ENCODE measurements at regions not wholly inside any gene's neighbourhood (a gene's known extent, or its start where the extent isn't known, plus 50 kb on each side); places are given as distances from the start of the nearest gene placed in this dataset.

- Histone ChIP-seq H3K27ac (ENCODE audit: low read depth, low read length, severe bottlenecking) (no peak overlapping the region), H3K4me1 (ENCODE audit: control insufficient read depth, insufficient read depth, low read length, poor library complexity, severe bottlenecking) (no peaks in the 10 kb centered on the region), H3K36me3 (ENCODE audit: control insufficient read depth, insufficient read depth, low read length) (no peaks in the 10 kb centered on the region), H3K9me3 (ENCODE audit: control insufficient read depth, low read length) (no peaks in the 10 kb centered on the region), H3K4me3 (ENCODE audit: extremely low read depth, insufficient read depth, low read length, poor library complexity, severe bottlenecking) (no peak overlapping the region)
- WGBS, 2 experiments (ENCODE audit: insufficient coverage in 2 of 2): 74 to 82% methylated on average over 3 to 4 of the region's 4 CpGs
Observed at GRCh38 chr2:18932853-18933252, 343.5 kb upstream of the NT5C1B start.

GRCh38 chr2:18930971-18931370 lies 341.6 kb upstream of the NT5C1B start:
- no peak overlapping the region for H3K27ac ChIP-seq (ENCODE audit: low read depth, low read length, severe bottlenecking)
- H3K36me3 ChIP-seq (ENCODE audit: control insufficient read depth, insufficient read depth, low read length): no peaks in the 10 kb centered on the region
- peaks cover 2% of the 10 kb centered on the region for H3K4me1 ChIP-seq (ENCODE audit: control insufficient read depth, insufficient read depth, low read length, poor library complexity, severe bottlenecking)
- WGBS, 2 experiments (ENCODE audit: insufficient coverage in 2 of 2): 82 to 100% methylated on average over 3 to 4 of the region's 6 CpGs
- no peaks in the 10 kb centered on the region for H3K9me3 ChIP-seq (ENCODE audit: control insufficient read depth, low read length)
- no peak overlapping the region for H3K4me3 ChIP-seq (ENCODE audit: extremely low read depth, insufficient read depth, low read length, poor library complexity, severe bottlenecking)

GRCh38 chr2:18927525-18928232 lies 338.3 kb upstream of the NT5C1B start:
- no peaks in the 10 kb centered on the region for H3K9me3 ChIP-seq (ENCODE audit: control insufficient read depth, low read length)
- H3K4me1 ChIP-seq (ENCODE audit: control insufficient read depth, insufficient read depth, low read length, poor library complexity, severe bottlenecking): peaks cover 6% of the 10 kb centered on the region
- no peak overlapping the region for H3K4me3 ChIP-seq (ENCODE audit: extremely low read depth, insufficient read depth, low read length, poor library complexity, severe bottlenecking)
- no peaks in the 10 kb centered on the region for H3K36me3 ChIP-seq (ENCODE audit: control insufficient read depth, insufficient read depth, low read length)
- 88 to 90% methylated on average over 1 to 2 of the region's 3 CpGs for WGBS, 2 experiments (ENCODE audit: insufficient coverage in 2 of 2)
- H3K27ac ChIP-seq (ENCODE audit: low read depth, low read length, severe bottlenecking): no peak overlapping the region

- WGBS, 2 experiments (ENCODE audit: insufficient coverage in 2 of 2): 86 to 94% methylated on average over 3 to 9 of the region's 9 CpGs
Observed at GRCh38 chr2:18926631-18927524, 337.5 kb upstream of the NT5C1B start.

GRCh38 chr2:18925296-18925695 lies 335.9 kb upstream of the NT5C1B start:
- peaks cover 6% of the 10 kb centered on the region for H3K4me1 ChIP-seq (ENCODE audit: control insufficient read depth, insufficient read depth, low read length, poor library complexity, severe bottlenecking)
- no peak overlapping the region for H3K4me3 ChIP-seq (ENCODE audit: extremely low read depth, insufficient read depth, low read length, poor library complexity, severe bottlenecking)
- no peak overlapping the region for H3K27ac ChIP-seq (ENCODE audit: low read depth, low read length, severe bottlenecking)
- no CpG with 5 or more reads among the region's 2 CpGs for WGBS, 2 experiments (ENCODE audit: insufficient coverage in 2 of 2)
- H3K36me3 ChIP-seq (ENCODE audit: control insufficient read depth, insufficient read depth, low read length): no peaks in the 10 kb centered on the region
- H3K9me3 ChIP-seq (ENCODE audit: control insufficient read depth, low read length): no peaks in the 10 kb centered on the region

More at GRCh38 chr2:18926631-18927524, 337.5 kb upstream of the NT5C1B start:
- Histone ChIP-seq H3K4me1 (ENCODE audit: control insufficient read depth, insufficient read depth, low read length, poor library complexity, severe bottlenecking) (peaks cover 6% of the 10 kb centered on the region), H3K9me3 (ENCODE audit: control insufficient read depth, low read length) (no peaks in the 10 kb centered on the region), H3K4me3 (ENCODE audit: extremely low read depth, insufficient read depth, low read length, poor library complexity, severe bottlenecking) (no peak overlapping the region), H3K36me3 (ENCODE audit: control insufficient read depth, insufficient read depth, low read length) (no peaks in the 10 kb centered on the region), H3K27ac (ENCODE audit: low read depth, low read length, severe bottlenecking) (no peak overlapping the region)

GRCh38 chr2:18924886-18925285 lies 335.5 kb upstream of the NT5C1B start:
- H3K4me1 ChIP-seq (ENCODE audit: control insufficient read depth, insufficient read depth, low read length, poor library complexity, severe bottlenecking): peaks cover 6% of the 10 kb centered on the region
- H3K36me3 ChIP-seq (ENCODE audit: control insufficient read depth, insufficient read depth, low read length): no peaks in the 10 kb centered on the region
- H3K27ac ChIP-seq (ENCODE audit: low read depth, low read length, severe bottlenecking): no peak overlapping the region
- no peaks in the 10 kb centered on the region for H3K9me3 ChIP-seq (ENCODE audit: control insufficient read depth, low read length)
- no peak overlapping the region for H3K4me3 ChIP-seq (ENCODE audit: extremely low read depth, insufficient read depth, low read length, poor library complexity, severe bottlenecking)
- no CpG with 5 or more reads among the region's 1 CpG for WGBS, 2 experiments (ENCODE audit: insufficient coverage in 2 of 2)

- Histone ChIP-seq H3K9me3 (ENCODE audit: control insufficient read depth, low read length) (no peaks in the 10 kb centered on the region), H3K36me3 (ENCODE audit: control insufficient read depth, insufficient read depth, low read length) (no peaks in the 10 kb centered on the region), H3K4me1 (ENCODE audit: control insufficient read depth, insufficient read depth, low read length, poor library complexity, severe bottlenecking) (peaks cover 6% of the 10 kb centered on the region), H3K4me3 (ENCODE audit: extremely low read depth, insufficient read depth, low read length, poor library complexity, severe bottlenecking) (no peak overlapping the region), H3K27ac (ENCODE audit: low read depth, low read length, severe bottlenecking) (no peak overlapping the region)
- WGBS, 2 experiments (ENCODE audit: insufficient coverage in 2 of 2): 63 to 100% methylated on average over 1 of the region's 4 CpGs
Observed at GRCh38 chr2:18924386-18924785, 335.0 kb upstream of the NT5C1B start.

GRCh38 chr2:18922276-18922675 lies 332.9 kb upstream of the NT5C1B start:
- Histone ChIP-seq H3K4me1 (ENCODE audit: control insufficient read depth, insufficient read depth, low read length, poor library complexity, severe bottlenecking) (peaks cover 6% of the 10 kb centered on the region), H3K4me3 (ENCODE audit: extremely low read depth, insufficient read depth, low read length, poor library complexity, severe bottlenecking) (no peak overlapping the region), H3K36me3 (ENCODE audit: control insufficient read depth, insufficient read depth, low read length) (no peaks in the 10 kb centered on the region), H3K27ac (ENCODE audit: low read depth, low read length, severe bottlenecking) (no peak overlapping the region), H3K9me3 (ENCODE audit: control insufficient read depth, low read length) (no peaks in the 10 kb centered on the region)
- WGBS, 2 experiments (ENCODE audit: insufficient coverage in 2 of 2): 80% methylated on average over 1 of the region's 1 CpG; no CpG with 5 or more reads in 1 of the 2 experiments

GRCh38 chr2:18918280-18918679 lies 328.9 kb upstream of the NT5C1B start:
- H3K4me3 ChIP-seq (ENCODE audit: extremely low read depth, insufficient read depth, low read length, poor library complexity, severe bottlenecking): no peak overlapping the region
- no peaks in the 10 kb centered on the region for H3K9me3 ChIP-seq (ENCODE audit: control insufficient read depth, low read length)
- H3K4me1 ChIP-seq (ENCODE audit: control insufficient read depth, insufficient read depth, low read length, poor library complexity, severe bottlenecking): no peaks in the 10 kb centered on the region
- no peak overlapping the region for H3K27ac ChIP-seq (ENCODE audit: low read depth, low read length, severe bottlenecking)
- WGBS, 2 experiments (ENCODE audit: insufficient coverage in 2 of 2): no CpG with 5 or more reads among the region's 1 CpG
- H3K36me3 ChIP-seq (ENCODE audit: control insufficient read depth, insufficient read depth, low read length): no peaks in the 10 kb centered on the region

- no peaks in the 10 kb centered on the region for H3K36me3 ChIP-seq (ENCODE audit: control insufficient read depth, insufficient read depth, low read length)
- no peak overlapping the region for H3K4me3 ChIP-seq (ENCODE audit: extremely low read depth, insufficient read depth, low read length, poor library complexity, severe bottlenecking)
- WGBS, 2 experiments (ENCODE audit: insufficient coverage in 2 of 2): 50% methylated on average over 1 of the region's 1 CpG
- no peaks in the 10 kb centered on the region for H3K9me3 ChIP-seq (ENCODE audit: control insufficient read depth, low read length)
- no peak overlapping the region for H3K27ac ChIP-seq (ENCODE audit: low read depth, low read length, severe bottlenecking)
- H3K4me1 ChIP-seq (ENCODE audit: control insufficient read depth, insufficient read depth, low read length, poor library complexity, severe bottlenecking): peaks cover 7% of the 10 kb centered on the region
Observed at GRCh38 chr2:18915227-18915626, 325.9 kb upstream of the NT5C1B start.

GRCh38 chr2:18913512-18913911 lies 324.1 kb upstream of the NT5C1B start:
- whole genome bisulfite sequencing, 2 experiments (ENCODE audit: insufficient coverage in 2 of 2): 93 to 94% methylated on average over 2 to 3 of the region's 3 CpGs
- Histone ChIP-seq H3K9me3 (ENCODE audit: control insufficient read depth, low read length) (no peaks in the 10 kb centered on the region), H3K4me3 (ENCODE audit: extremely low read depth, insufficient read depth, low read length, poor library complexity, severe bottlenecking) (no peak overlapping the region), H3K4me1 (ENCODE audit: control insufficient read depth, insufficient read depth, low read length, poor library complexity, severe bottlenecking) (peaks cover 7% of the 10 kb centered on the region), H3K27ac (ENCODE audit: low read depth, low read length, severe bottlenecking) (no peak overlapping the region), H3K36me3 (ENCODE audit: control insufficient read depth, insufficient read depth, low read length) (no peaks in the 10 kb centered on the region)
